Effector memory CD4-positive, alpha-beta T cell (primary cell): ENCODE measurements at regions not wholly inside any gene's neighbourhood (a gene's known extent, or its start where the extent isn't known, plus 50 kb on each side); places are given as distances from the start of the nearest gene placed in this dataset.

Experiments used
- DNase-seq, 3 donors: peaks; one replicate each; pipeline ENCODE4 v3.0.0-alpha.2; 2020
- H3K27ac ChIP-seq: 2 replicates; pipeline ENCODE4 v1.7.0; 2013; ENCODE audit warnings: mild to moderate bottlenecking, low read length, moderate library complexity; ENCODE audit not compliant: insufficient read depth, poor library complexity, severe bottlenecking
- H3K27me3 ChIP-seq: replicated peaks from 2 replicates; pipeline ENCODE4 v1.7.0; 2013; ENCODE audit warnings: mild to moderate bottlenecking, low read length; ENCODE audit not compliant: insufficient read depth, control insufficient read depth, poor library complexity, severe bottlenecking
- H3K36me3 ChIP-seq: 2 replicates; pipeline ENCODE4 v1.7.0; 2013; ENCODE audit warnings: mild to moderate bottlenecking, low read length, moderate library complexity; ENCODE audit not compliant: control insufficient read depth, insufficient read depth
- H3K4me1 ChIP-seq: 2 replicates; pipeline ENCODE4 v1.7.0; 2013; ENCODE audit warnings: low read length, mild to moderate bottlenecking; ENCODE audit not compliant: control insufficient read depth, insufficient read depth, poor library complexity, severe bottlenecking
- H3K4me3 ChIP-seq: 2 replicates; pipeline ENCODE4 v1.7.0; 2013; ENCODE audit warnings: low read length, low read depth, mild to moderate bottlenecking; ENCODE audit not compliant: insufficient read depth, poor library complexity, severe bottlenecking
- H3K9me3 ChIP-seq: 2 replicates; pipeline ENCODE4 v1.7.0; 2013; ENCODE audit warnings: mild to moderate bottlenecking, low read length, moderate library complexity; ENCODE audit not compliant: control insufficient read depth

DNA sequence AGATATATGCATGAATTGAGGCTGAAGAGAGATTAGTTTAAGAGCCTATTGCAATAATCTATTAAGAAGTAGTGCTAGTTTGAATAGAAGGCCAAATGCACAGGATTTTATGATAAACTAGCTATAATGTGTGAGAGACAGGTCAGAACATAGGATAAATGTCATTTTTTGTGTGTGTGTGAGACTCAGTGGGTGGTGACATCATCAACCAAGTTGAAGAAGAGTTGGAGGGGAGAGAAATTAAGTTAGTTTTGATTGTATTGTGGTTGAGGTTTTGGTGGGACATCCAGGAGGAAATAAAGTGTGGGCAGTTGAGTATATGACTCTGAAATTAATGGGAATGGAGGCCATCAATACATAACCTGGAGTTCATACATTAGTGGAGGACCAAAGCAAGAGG, 320.1 kb upstream of the CWC22 start:
- Histone ChIP-seq H3K4me3 (no peak overlapping the region), H3K4me1 (no peaks in the 10 kb centered on the region), H3K9me3 (no peaks in the 10 kb centered on the region), H3K27ac (no peak overlapping the region), H3K27me3 (no peaks in the 10 kb centered on the region), H3K36me3 (no peaks in the 10 kb centered on the region)
- no peak for DNase-seq

DNA sequence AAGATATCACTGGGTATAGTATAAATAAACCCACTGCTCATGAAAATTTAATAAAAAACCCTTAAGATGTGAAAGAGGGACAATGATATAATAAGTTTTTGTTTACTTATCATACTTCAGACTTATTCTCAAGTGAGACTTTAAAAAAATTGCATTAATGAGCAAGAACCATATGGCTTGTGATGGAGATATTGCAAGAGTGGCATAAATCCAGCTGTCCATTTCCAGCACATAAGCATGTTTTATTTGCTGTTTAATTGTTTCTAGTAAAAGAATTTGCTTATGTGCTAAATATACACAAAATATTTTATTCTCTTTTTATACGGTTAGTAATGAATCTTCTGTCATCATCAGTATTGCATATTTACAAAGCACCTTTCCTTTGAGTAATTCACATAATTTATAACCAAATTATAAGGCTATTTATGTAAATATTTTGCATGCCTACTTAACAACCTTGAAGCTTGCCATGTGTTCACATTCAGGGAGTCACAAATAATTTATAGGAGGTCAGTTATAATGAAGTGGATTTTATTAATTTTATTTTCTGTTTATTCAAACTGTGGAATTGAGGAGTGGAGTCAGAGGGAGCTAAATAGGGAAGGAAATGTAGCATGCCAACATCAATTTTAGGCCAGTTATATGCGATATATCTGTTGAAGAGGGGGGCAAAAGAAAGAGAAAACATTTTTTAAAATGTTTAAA, 318.5 kb upstream of the CWC22 start:
- Histone ChIP-seq H3K4me3 (no peak overlapping the region), H3K27me3 (no peaks in the 10 kb centered on the region), H3K27ac (no peak overlapping the region), H3K4me1 (no peaks in the 10 kb centered on the region), H3K36me3 (no peaks in the 10 kb centered on the region), H3K9me3 (no peaks in the 10 kb centered on the region)
- no peak for DNase-seq

DNA sequence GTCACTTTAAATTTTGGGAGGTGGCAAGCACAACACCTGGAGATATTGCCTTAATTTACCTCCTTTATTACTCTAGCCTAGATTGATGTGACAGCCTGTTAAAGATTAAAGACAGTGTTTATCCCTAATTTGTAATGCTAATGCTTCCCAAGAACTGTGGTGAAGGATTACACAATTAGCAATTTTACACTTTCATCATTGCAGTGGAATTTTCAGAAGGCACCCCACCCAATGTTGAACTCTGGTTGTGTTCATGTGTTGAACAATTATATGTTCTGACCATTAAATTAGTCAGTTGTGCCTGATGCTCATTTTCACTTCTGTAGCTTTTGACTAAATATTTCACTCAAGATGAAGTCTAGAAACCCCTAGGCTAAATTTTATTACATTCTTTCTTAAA, 317.1 kb upstream of the CWC22 start:
- no peak overlapping the region for H3K4me3 ChIP-seq
- H3K4me1 ChIP-seq, result no peaks in the 10 kb centered on the region
- H3K36me3 ChIP-seq, result no peaks in the 10 kb centered on the region
- H3K27me3 ChIP-seq, result no peaks in the 10 kb centered on the region
- DNase-seq, result no peak
- H3K9me3 ChIP-seq, result no peaks in the 10 kb centered on the region
- H3K27ac ChIP-seq, result no peak overlapping the region

DNA sequence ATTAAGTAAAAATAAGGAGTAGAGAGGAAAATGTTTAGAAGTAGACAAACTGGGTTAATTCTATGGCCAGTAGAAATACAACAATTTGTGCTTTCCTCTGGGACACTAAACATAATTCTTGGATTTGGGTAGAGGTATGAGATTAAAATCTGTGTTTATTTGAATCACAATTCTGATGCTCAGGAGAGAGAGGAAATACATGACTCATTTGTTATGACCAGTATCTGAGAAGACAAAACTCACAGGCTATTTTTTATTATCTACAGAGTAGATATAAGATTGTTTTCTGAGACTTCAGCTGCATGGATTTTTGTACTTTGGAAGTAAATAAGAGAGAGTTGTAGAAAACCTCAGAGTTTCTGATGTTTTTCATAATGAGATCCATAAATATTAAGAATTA, 315.7 kb upstream of the CWC22 start:
- no peak for DNase-seq
- no peak overlapping the region for H3K4me3 ChIP-seq
- no peaks in the 10 kb centered on the region for H3K36me3 ChIP-seq
- H3K9me3 ChIP-seq, result no peaks in the 10 kb centered on the region
- no peaks in the 10 kb centered on the region for H3K4me1 ChIP-seq
- no peak overlapping the region for H3K27ac ChIP-seq
- no peaks in the 10 kb centered on the region for H3K27me3 ChIP-seq

DNA sequence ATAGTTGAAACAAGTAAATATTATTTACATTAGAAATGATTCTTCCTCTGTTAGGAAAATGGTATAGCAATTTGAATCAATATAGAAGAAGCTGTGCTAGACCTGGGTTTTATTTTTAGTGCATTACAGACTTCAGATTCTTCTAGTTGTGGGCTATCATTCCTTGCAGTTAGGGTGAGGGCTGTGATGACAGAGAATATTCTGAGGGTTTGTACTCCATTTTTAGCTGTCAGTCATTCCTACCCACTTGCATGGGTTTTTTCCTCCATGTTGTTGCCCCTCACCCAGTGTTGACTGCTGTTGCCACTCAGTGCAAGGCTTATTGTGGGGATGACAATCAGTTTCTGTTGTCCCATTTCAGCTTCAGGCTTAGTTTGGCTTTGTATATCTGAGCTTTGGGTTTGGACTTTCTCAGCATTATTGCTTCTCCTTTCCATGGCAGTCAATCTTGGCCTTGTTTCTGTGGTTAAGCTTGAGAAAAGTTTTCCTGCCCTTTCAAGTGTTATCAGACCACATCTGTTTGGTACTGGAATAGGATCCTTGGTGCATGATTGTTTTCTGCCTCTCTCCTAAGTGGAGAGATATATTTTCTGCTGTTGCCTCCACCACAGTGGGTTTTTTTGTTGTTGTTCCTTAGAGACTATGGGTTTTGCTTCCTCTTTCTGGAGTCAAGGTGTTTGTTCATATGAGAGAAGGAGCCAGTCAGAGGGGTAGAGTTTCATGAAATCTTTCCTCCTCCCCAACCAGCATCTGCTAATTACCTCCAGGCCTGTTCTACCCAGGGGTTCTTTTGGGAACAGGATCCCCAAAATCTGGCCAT, 312.7 kb upstream of the CWC22 start:
- Histone ChIP-seq H3K4me1 (no peaks in the 10 kb centered on the region), H3K4me3 (no peak overlapping the region), H3K27ac (no peak overlapping the region), H3K9me3 (no peaks in the 10 kb centered on the region), H3K27me3 (no peaks in the 10 kb centered on the region), H3K36me3 (no peaks in the 10 kb centered on the region)
- no peak for DNase-seq

DNA sequence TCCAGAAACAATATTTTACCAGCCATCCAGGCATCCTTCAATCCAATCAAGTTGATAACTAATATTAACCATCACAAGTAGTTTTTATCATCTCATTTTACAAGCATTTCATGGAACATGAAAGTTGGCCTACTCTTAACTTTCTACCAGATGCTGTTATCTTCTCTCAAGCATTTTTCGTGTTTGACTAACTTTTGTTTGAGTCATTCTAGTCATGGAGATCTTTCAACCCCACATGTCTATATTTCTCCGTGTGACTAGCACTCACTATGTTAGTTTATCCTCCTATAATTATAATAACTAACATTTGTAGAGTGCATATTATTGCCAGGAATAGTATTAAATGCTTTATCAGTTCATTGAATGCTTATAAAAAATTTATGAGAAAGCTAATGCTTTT, 307.0 kb upstream of the CWC22 start:
- no peaks in the 10 kb centered on the region for H3K36me3 ChIP-seq
- no peaks in the 10 kb centered on the region for H3K9me3 ChIP-seq
- no peak overlapping the region for H3K4me3 ChIP-seq
- no peaks in the 10 kb centered on the region for H3K27me3 ChIP-seq
- no peak for DNase-seq
- no peaks in the 10 kb centered on the region for H3K4me1 ChIP-seq
- H3K27ac ChIP-seq, result no peak overlapping the region

DNA sequence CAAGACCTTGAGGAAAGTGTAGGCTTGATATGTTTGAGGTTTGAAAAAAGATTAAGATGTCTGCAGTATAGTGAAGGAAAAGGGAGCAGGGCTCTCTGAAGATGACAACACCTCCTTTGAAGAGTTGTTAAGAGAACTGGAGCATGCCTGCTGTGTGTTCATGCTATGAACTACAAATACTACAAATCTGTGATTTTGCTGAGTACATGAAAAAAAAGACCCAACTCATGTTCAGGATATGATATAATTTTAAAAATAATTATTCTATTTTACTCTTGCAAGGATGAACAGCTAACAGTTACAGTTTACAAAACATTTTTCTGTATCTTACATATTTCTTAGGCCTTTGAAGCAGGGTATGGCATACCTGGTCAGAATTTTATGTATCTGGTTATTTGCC, 305.4 kb upstream of the CWC22 start:
- Histone ChIP-seq H3K4me3 (no peak overlapping the region), H3K27ac (no peak overlapping the region), H3K27me3 (no peaks in the 10 kb centered on the region), H3K9me3 (no peaks in the 10 kb centered on the region), H3K36me3 (no peaks in the 10 kb centered on the region), H3K4me1 (no peaks in the 10 kb centered on the region)
- DNase-seq, result no peak

DNA sequence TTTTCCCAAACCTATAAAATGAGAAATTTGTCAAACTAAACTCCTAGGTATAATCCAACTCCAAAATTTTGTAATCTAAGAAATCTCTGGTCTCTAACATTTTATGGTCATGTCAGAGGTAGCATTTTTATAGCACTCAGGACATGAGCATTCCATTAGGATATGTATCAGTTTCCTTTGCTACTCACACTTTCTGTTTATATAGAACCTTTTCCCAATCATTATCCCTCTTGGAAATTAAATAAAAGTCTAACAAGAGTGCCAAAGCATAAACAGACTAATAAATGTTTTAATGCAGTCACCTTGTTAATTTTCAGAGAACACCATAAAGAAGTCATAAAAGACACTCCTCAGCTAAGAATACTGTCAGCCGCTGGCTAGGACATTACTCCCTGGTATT, 300.0 kb upstream of the CWC22 start:
- H3K4me1 ChIP-seq, result no peaks in the 10 kb centered on the region
- no peak overlapping the region for H3K27ac ChIP-seq
- no peaks in the 10 kb centered on the region for H3K27me3 ChIP-seq
- no peak overlapping the region for H3K4me3 ChIP-seq
- no peaks in the 10 kb centered on the region for H3K36me3 ChIP-seq
- no peak for DNase-seq
- H3K9me3 ChIP-seq, result no peaks in the 10 kb centered on the region

DNA sequence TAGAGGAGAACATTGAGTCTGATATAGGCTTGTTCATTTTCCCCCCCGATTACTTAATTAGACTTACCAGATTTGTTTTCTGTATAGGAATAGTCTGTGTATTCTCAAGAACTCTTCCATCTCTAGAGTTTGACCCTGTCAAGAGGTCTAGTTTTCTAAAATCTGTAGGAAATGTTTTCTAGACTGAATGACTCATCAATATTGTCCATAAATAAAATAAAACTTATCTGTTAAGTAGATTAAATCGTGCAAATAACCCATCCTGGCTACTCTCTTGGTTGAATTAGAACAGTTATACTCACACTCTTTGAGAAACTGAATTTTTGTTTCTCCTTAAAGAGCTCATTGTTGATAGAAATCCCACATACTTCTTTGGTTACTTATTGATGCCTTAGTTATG, 299.2 kb upstream of the CWC22 start:
- H3K27ac ChIP-seq, result no peak overlapping the region
- no peaks in the 10 kb centered on the region for H3K36me3 ChIP-seq
- DNase-seq, result no peak
- no peaks in the 10 kb centered on the region for H3K27me3 ChIP-seq
- H3K4me3 ChIP-seq, result no peak overlapping the region
- H3K9me3 ChIP-seq, result no peaks in the 10 kb centered on the region
- no peaks in the 10 kb centered on the region for H3K4me1 ChIP-seq

DNA sequence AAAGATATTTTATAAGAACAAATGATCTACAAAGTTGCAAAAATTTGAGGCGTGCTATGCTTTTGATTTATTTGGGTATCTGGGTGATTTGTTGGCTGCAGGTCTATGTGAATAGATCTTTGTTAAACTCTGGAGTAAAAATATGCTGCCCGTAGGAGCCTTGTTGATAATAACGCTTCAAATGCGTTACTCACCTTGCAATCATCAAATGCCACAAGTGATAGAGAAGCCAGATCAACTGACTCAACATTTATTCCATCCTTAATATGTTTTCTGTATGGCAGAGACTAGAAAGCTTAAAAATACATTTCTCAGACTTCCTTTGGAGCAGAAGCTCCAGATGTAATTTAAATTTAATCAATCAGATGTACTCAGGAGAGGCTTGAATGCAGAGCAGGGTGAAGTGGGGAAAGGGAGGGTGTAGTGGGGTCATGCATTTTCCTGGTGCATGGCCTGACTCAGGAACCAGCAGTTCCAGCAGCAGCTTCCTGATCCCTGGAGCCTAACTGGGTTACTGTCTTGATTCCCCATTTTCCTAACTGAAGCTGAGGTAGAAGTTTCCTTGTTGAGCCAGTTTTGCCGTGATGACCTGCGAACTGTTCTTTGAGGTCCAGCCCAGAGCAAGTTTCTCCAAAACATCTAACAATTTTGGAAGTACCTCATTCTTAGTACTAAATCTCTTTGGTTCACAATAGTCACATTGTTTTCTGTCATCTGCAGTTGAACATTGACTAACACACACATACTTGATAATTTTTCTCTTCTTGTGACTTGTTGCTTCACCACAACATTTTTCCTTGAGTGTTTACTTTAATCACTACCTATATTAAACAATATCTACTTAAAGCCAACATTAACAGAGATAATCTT, 284.7 kb upstream of the CWC22 start:
- Histone ChIP-seq H3K27ac (no peak overlapping the region), H3K4me1 (no peaks in the 10 kb centered on the region), H3K27me3 (no peaks in the 10 kb centered on the region), H3K36me3 (no peaks in the 10 kb centered on the region), H3K4me3 (no peak overlapping the region), H3K9me3 (no peaks in the 10 kb centered on the region)
- DNase-seq, result no peak
